ENCODE measurements at regions not wholly inside any gene's neighbourhood (a gene's known extent, or its start where the extent isn't known, plus 50 kb on each side); places are given as distances from the start of the nearest gene placed in this dataset.
"Not testable (repeated sequence)": the region's sequence is repeated elsewhere in the genome, so short reads cannot be mapped to it uniquely, and the experiment has no call there.

DNA sequence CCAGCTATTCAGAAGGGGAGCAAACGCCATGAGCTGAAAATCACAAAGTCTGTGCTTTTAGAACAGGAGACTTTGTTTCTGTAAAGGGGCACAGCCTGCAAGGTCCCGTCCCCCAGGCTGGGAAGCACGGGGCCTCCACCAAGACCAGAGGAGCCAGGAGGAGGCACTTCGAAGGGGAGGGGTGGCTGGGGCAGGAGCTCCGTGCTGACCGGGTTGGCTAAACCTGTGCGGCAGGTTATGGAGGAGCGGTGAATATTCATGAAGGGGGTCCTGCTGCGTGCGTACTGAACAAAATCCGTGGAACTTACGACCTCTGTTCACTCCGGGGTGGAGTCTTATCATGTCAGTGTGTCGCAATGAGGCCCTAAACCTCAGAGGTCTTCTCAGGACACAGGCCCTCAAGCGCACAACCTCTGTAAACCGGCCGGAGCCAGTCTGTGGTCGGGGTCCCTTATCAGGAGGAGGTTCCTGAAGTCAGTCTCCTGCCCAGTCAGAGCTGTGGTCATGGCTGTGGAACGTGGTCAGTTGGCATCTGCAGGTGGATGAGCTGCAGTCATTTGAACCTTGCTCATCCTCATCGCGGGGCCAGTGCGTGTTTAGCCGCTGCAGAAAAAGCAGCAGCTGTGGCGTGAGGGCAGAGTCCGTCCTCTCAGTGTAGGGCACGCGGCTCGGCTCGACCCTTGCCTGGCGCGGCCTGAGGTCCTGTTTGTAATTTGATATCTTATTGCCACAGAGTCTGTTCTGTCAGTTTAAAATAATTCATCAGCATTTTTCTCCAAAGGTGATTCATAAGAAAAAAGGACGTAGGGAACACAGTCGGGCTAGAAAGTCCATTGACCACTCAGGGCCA, 5507.7 kb upstream of the TPTE start:
- not testable (repeated sequence) for DNase-seq (ENCODE audit: low spot score)

DNA sequence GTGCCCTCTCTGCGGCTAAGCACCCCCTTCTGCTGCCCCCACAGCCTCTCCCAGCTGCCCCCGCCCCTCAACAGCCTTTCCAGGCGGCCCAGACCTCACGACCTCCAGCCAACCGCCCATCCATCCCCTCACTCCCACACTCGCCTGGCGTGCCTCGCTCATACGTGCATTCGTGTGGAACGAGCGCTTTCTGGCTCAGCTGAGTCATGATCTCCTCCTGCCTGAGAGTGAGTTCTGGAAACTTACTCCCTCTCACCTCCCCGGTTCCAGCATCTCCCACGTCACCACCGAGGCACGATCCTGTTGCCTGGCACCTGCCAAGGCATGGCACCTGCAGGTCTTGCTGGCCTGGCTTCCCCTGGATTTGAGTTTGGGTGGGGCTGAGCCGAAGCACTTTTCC, 5506.2 kb upstream of the TPTE start:
- DNase-seq (ENCODE audit: low spot score): not testable (repeated sequence)

- DNase-seq (ENCODE audit: low spot score): not testable (repeated sequence)
Observed at GRCh38 chr21:5019120-5019519, 5502.3 kb upstream of the TPTE start.

GRCh38 chr21:5021815-5022214, 5499.6 kb upstream of the TPTE start:
- DNase-seq (ENCODE audit: low spot score): not testable (repeated sequence)

DNA sequence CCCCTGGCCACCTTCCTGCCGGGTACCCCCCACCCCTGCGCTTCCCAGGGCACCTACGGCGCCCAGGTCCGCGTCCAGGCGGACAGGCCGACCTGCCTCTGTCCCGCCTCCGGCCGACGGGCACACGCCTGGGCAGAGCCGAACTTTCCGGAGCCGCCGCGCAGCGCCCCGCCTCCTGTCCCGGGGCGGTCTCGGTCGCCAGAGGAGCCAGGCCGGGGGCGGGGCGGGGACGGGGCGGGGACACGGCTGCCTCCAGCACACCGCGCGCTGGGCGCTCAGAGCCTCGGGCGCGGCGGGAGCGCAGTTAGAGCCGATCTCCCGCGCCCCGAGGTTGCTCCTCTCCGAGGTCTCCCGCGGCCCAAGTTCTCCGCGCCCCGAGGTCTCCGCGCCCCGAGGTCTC, 5499.1 kb upstream of the TPTE start:
- not testable (repeated sequence) for DNase-seq (ENCODE audit: low spot score)

DNA sequence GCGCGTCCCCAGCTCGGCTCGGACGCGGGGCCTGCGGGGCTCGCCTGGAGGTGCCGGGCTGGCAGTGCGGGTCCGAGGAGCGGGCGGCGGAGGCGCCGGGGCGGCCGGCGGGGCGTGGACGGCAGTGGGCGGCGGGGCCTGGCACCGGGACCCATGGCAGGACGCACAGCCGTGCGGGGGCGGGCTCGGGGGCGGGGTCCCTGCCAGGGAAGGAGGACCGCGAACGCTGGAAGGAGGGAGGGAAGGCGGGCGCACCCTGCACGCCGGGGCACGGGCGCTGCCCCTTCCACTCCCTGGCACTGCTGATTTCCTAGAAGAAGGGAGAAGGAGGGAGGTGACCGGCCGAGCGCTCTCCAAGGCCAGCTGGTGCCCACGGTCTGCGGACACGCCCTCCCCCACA, 5498.6 kb upstream of the TPTE start:
- not testable (repeated sequence) for DNase-seq (ENCODE audit: low spot score)

- not testable (repeated sequence) for DNase-seq (ENCODE audit: low spot score)
Observed at GRCh38 chr21:5035147-5035546, 5486.2 kb upstream of the TPTE start.

DNA sequence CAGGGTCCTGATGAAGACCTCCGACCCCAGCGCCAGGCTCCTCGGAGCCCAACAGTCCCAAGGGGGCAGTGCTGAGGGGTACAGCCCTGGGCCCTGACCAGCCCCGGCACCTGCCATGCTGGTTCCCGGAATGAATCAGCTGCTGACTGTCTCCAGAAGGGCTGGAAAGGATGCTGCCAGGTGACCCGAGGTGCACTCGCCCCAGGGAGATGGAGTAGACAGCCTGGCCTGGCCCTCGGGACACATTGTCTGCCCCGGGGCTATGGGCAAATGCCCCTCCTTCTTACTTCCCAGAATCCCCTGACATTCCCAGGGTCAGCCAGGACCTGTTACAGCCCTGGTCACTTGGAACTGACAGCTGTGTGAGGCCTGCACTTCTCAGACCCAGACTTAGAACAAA, 5485.8 kb upstream of the TPTE start:
- DNase-seq (ENCODE audit: low spot score): not testable (repeated sequence)

- DNase-seq (ENCODE audit: low spot score): not testable (repeated sequence)
Observed at GRCh38 chr21:5037606-5038331, 5483.6 kb upstream of the TPTE start.

- DNase-seq (ENCODE audit: low spot score): not testable (repeated sequence)
Observed at GRCh38 chr21:5039926-5040325, 5481.5 kb upstream of the TPTE start.

DNA sequence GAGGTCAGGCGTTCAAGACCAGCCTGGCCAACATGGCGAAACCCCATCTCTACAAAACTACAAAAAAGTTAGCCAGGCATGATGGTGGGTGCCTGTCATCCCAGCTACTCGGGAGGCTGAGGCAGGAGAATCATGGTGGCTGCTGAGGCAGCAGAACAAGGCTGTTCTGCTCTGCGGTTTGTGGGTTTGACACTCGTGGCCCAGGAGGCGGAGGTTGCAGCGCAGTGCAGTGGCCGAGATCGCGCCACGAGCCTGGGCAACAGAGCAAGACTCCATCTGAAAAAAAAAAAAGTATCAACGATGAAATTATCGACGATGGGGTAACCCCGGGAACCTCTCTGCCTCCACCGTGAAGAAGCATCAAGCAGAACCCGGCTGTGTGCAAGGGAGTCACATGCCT, 5478.8 kb upstream of the TPTE start:
- DNase-seq (ENCODE audit: low spot score): not testable (repeated sequence)

DNA sequence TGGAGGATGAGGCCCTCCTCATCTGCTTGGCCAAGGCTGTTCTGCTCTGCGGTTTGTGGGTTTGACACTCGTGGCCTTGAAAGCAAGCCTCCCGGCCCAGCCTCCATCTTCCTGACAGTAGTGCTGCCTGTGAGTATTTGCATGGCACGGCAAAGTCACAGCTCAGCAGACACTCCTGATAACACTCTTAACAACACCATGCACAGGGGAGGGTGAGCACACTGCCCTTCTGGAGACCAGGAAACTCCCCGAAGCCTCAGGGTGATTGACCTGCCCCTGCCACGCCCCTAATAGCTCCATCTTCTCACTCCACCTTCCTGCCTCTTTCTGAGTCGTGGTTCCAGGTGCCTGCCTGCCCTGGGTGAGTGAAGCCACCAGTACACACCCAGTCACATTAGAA, 5476.6 kb upstream of the TPTE start:
- not testable (repeated sequence) for DNase-seq (ENCODE audit: low spot score)

- not testable (repeated sequence) for DNase-seq (ENCODE audit: low spot score)
Observed at GRCh38 chr21:5051303-5052018, 5469.9 kb upstream of the TPTE start.

GRCh38 chr21:5055027-5055754, 5466.2 kb upstream of the TPTE start:
- peak; percentile 20 for DNase-seq (ENCODE audit: low spot score)

DNA sequence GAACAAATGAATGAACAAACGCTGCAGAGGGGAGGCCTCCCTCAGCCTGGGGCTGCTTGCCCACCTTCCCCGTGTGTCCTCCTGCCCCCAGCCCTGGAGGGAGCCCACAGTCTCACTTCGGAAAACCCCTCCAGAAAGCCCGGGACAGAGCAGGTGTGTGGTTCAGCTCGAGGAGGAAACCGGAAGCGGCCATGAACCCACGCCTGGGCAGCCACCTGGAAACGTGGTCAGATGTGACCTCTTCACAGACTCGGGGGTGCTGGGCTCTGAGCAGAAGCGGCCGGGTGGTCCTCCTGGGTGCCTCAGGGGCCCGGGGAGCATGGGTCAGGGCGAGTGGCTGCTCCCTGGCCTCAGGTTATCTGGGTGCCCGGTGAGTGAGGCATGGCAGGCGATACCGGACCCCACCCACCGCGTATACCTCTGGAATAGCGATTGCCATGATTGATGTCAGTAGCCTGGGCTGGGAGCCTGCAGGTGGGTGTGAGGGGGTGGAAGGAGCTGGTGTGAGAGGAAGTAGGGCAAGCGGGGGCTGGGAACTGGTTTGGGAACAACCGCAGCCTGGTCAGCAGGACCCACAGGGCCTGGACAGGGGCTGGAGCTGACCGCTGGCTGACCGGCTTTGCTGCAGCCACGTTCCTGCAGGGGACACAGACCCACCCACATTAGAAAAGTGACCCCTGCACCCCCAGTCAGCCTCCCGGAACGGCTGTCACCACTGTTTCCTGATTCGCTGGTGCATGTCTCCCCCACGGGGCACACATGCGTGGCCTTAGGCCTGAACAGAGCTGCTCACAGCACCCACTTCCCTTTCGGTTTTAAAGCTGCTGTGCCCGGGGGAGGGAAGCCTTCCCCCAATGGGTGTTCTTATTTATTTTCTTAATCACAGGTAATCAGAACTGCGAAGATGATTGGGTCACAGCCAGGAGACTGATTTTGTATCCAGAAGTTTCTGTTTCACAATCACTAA, 5465.1 kb upstream of the TPTE start:
- DNase-seq (ENCODE audit: low spot score): not testable (repeated sequence)

- not testable (repeated sequence) for DNase-seq (ENCODE audit: low spot score)
Observed at GRCh38 chr21:5057077-5057476, 5464.3 kb upstream of the TPTE start.

DNA sequence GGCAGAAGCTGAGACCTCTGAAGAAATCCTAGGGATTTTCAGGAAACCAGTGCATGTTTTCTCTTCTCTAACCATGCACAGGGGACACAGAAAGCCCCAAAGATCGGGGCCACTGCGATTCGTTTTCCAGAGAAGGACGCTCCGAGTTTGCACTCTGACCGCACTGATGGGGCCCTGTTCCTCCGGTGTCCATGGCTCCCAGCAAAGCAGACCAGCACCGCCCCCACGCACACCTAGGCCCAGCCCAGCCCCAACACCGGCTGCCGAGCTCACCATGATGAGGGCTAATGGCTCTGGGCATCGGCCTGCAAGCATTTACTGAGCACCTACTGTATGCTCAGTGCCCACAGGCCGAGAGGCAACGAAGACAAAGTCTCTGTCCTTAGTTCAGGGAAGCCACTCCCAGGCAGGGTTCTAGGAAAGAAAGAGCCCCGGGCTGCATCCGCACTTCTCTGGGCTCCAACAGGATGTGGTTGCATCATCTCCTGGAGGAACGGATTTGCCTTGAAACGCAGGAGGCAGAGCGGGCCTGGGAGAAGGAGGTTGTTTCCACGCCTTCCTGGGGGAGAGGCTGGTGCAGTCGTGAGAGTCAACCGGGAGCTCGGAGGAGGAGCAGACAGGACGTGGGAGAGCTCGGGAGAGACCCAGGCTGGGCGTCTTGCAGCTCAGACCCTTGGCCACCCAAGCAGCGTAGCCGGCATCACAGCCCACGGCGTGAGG, 5460.9 kb upstream of the TPTE start:
- not testable (repeated sequence) for DNase-seq (ENCODE audit: low spot score)

DNA sequence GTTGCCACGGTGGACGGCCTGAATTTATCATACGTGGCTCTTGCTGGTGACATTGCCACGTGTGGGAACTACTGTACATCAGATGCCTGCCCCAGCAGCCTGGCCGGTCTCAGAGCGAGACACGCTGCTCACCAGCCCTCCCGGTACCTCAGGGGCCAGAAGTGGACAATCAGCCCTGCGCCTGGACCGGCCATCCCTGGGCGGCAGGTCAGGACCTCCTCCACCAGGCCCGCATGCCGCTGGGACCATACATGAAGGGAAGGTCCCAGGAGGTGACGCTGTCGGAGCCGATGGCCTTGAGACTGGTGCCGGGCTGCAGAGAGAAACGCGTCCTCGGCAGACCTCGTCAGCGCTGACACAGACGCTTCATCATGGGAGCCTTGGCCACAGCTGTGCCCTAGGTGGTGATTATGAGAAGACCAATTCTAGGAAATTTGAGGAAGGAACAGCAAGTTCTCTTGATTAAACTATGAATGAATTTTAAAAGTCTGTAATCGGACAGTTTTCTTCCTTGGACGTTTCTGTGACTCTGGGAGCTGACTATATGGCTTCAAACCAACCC, 5456.7 kb upstream of the TPTE start:
- not testable (repeated sequence) for DNase-seq (ENCODE audit: low spot score)
